Stimulated activated CD8-positive, alpha-beta memory T cell treated with anti-CD3 and anti-CD28 coated beads, Interleukin-15, amount 100 ng/mL, for 1 hour (primary cell): ENCODE measurements at regions not wholly inside any gene's neighbourhood (a gene's known extent, or its start where the extent isn't known, plus 50 kb on each side); places are given as distances from the start of the nearest gene placed in this dataset.

ENCODE experiments used
- DNase-seq: peaks from one replicate; pipeline ENCODE4 v3.0.0-alpha.2; 2020; ENCODE audit warnings: low read depth

DNA sequence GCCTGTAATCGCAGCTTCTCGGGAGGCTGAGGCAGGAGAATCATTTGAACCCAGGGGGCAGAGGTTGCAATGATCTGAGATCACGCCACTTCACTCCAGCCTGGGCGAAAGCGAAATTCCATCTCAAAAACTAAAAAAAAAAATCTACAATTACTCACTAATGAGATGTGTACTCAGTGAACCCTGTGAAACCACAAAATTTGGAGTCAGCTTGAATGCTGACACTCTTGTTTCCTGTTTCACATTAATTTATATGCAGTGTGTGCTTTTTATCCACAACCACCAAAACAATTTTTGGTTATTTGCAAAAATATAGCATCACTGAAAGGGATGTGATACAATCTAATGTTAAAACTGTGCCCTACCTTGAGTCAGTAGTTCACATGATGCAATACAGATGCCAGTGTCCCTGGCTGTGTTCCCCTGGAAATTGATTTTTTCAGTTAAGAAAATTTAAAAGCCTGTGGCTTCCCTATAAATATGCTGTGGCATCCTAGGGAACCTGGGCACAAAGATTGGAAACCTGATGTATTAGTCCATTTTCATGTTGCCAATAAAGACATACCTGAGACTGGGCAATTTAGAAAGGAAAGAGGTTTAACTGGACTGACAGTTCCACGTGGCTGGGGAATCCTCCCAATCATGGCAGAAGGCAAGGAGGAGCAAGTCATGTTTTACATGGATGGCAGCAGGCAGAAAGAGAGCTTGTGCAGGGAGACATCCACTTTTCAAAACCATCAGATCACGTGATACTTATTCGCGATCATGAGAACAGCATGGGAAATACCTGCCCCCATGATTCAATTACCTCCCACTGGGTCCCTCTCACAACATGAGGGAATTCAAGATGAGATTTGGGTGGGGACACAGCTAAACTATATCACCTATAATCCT lies 337.5 kb upstream of the NT5C1B start:
- no peak for DNase-seq

GRCh38 chr2:18925296-18925695 lies 335.9 kb upstream of the NT5C1B start:
- no peak for DNase-seq

DNA sequence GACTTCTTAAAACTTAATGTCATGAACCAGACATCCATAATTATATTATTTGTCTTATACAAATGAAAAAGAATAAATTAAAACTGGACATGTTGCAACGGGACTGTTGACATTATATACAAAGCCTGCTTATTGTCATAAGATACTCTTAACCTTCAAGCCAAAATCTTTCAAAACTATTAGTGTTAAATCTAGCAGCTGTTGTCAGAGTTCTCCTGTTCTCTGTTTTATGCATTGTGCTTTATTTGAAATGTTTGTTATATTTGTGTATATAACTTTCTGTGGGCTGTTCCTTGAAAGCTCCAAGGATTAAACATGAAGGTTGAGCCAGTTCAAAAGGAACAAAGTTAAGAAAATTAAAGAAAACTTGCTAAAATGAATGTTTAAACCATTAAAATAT lies 335.5 kb upstream of the NT5C1B start:
- DNase-seq: no peak

- DNase-seq: no peak
Observed at GRCh38 chr2:18924386-18924785, 335.0 kb upstream of the NT5C1B start.

GRCh38 chr2:18922276-18922675 lies 332.9 kb upstream of the NT5C1B start:
- DNase-seq: no peak

DNA sequence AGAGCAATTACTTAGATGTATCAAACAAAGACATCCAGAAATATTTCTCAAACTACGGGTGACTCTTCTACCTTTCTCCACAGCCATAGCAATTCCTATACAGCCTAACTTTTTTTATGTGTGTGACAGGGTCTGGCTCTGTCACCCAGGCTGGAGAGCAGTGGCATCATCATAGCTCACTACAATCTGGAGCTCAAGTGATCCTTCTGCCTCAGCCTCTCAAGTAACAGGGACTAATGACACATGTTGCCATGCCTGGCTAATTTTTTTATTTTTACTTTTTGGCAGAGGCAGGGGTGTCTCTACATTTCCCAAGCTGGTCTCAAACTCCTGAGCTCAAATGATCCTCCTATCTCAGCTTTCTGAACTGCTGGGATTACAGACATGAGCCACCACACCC lies 328.9 kb upstream of the NT5C1B start:
- no peak for DNase-seq

GRCh38 chr2:18915227-18915626 lies 325.9 kb upstream of the NT5C1B start:
- DNase-seq: no peak

GRCh38 chr2:18913512-18913911 lies 324.1 kb upstream of the NT5C1B start:
- DNase-seq: no peak

- no peak for DNase-seq
Observed at GRCh38 chr2:18912225-18912888, 323.0 kb upstream of the NT5C1B start.

GRCh38 chr2:18911416-18911815 lies 322.0 kb upstream of the NT5C1B start:
- DNase-seq: no peak

DNA sequence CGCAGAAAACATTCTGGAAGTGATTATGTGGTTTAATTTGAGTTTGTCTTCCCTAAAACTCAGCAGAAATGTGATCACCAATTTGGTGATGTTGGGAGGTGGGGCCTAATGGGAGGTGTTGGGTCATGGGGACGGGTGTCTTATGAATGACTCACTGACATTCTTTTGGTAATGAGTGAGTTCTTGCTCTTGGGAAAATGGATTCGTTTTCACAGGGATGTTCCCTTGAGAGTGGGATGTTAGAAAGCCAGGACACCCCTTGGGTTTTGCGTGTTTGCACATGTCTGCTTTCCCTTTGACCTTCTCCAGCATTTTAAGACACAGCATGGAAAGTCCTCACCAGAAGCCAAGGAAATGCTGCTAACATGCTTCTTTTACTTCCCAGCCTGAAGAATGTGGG lies 321.5 kb upstream of the NT5C1B start:
- DNase-seq: no peak

GRCh38 chr2:18907937-18908336 lies 318.6 kb upstream of the NT5C1B start:
- no peak for DNase-seq

DNA sequence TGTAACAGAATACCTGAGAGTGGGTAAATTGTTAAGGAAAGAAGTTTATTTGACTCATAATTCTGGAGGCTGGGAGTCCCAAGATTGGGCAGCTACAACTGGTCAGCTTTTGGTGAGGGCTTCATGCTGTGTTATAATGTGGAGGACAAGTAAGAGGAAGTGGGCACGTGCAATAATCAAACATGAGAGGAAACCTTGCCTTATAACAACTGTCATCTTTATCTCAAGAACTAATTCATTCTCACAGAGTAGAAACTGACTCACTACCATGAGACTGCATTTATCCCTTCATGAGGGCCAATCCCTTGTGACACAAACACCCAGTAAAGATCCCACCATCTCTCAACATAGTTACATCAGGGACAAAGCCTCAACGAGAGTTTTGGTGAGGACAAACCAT lies 318.1 kb upstream of the NT5C1B start:
- DNase-seq: no peak

GRCh38 chr2:18903750-18904149 lies 314.4 kb upstream of the NT5C1B start:
- no peak for DNase-seq

DNA sequence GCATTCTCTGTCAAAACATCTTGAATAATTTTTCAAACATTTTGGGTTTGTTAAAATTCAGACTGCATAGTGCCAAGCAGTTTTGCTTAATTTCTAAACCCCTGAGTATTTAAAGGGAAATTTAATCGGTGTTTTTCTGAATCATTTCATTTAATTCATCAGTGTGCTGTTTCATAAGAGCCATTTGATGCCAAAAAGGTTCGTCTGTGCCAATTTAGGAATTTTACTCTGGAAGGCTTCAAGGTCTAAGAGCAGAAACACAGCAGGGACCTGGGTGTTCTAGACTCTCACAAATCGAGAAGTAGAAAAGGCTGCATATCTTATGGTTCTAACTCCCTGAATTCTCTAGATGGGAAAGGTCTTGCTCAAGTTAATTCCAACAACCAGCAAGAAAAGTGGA lies 311.9 kb upstream of the NT5C1B start:
- no peak for DNase-seq

- no peak for DNase-seq
Observed at GRCh38 chr2:18900691-18901141, 311.3 kb upstream of the NT5C1B start.

DNA sequence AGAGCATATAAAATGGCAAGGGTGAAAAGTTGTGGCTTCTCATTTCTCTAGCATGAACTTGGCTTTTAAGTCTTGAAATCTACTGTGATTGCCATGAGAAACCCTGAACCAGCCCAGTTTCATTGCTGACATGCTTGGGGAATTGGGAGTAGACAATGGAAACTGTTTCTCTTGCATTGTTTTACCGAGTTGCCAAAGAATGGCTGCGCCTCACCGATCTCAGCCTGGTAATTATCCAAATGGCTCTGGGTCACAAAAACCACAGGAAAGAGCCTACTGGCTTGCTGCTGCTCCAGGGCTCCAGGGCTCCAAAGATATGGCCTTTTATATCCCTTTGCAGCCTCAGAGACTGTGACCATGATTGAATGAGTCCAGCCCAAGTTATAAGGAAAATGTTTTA lies 310.4 kb upstream of the NT5C1B start:
- DNase-seq: no peak

DNA sequence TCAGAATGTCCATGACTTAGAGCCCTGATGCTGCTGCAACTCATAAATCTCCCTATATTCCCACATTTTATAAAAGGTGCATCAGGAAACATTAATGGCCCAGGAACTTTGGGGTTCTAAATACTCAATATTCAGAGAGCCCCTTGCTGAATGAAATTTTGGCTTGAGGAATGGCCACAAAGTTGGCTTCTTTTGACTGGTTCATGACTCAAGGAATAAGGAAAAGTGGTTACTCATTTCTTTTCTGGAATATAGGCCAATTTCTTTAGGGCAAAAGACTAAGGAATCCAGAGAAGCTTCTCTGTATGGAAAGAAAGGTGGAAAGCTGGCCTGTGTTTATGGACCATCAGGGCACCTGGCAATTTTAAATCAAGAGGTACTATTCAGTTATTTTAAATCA lies 308.9 kb upstream of the NT5C1B start:
- no peak for DNase-seq

GRCh38 chr2:18896125-18896764 lies 306.9 kb upstream of the NT5C1B start:
- DNase-seq: no peak

GRCh38 chr2:18891600-18892345 lies 302.4 kb upstream of the NT5C1B start:
- DNase-seq: no peak

GRCh38 chr2:18889565-18890332 lies 300.4 kb upstream of the NT5C1B start:
- no peak for DNase-seq

GRCh38 chr2:18885457-18885856 lies 296.1 kb upstream of the NT5C1B start:
- DNase-seq: no peak
